ENCODE measurements at regions not wholly inside any gene's neighbourhood (a gene's known extent, or its start where the extent isn't known, plus 50 kb on each side); places are given as distances from the start of the nearest gene placed in this dataset.
A peak's percentile ranks its signal among the peaks of the same experiment; 100 is the strongest.

- in situ Hi-C loops (cut with HindIII; ENCODE audit: extremely low pct_ligation_motif_present, low pct_unique_long_range_greater_than_20kb) (no loop called here), intact Hi-C loops (cut with micrococcal nuclease; ENCODE audit: unreplicated experiment) (no loop called here)
- Histone ChIP-seq H4K20me1 (ENCODE audit: insufficient read depth, low read length) (no peaks in the 10 kb centered on the region), H3K9me3 (ENCODE audit: low read length) (no peaks in the 10 kb centered on the region), H3K4me3 (replicated peaks in 1 of 3; ENCODE audit: insufficient read depth in 1 of 3, low read depth in 2 of 3, low read length in 3 of 3) (no peak overlapping the region), H3K36me3 (replicated peaks in 1 of 2; ENCODE audit: control insufficient read depth in 1 of 2, insufficient read depth in 2 of 2, low read length in 2 of 2) (peaks cover 1 to 5% of the 10 kb centered on the region in 2 experiments; a peak in 2 of 5 replicates), H3K4me1 (ENCODE audit: insufficient read depth, low read length) (no peaks in the 10 kb centered on the region), H2AFZ (ENCODE audit: low read length) (no peak overlapping the region), H3K4me2 (ENCODE audit: low read depth, low read length) (no peak overlapping the region), H3K79me2 (ENCODE audit: insufficient read depth, low read length) (no peaks in the 10 kb centered on the region), H3K27me3 (ENCODE audit: control insufficient read depth in 1 of 2, insufficient read depth in 2 of 2, low read length in 2 of 2) (no peaks in the 10 kb centered on the region), H3K9ac (ENCODE audit: insufficient read depth, low read depth, low read length) (no peak overlapping the region), H3K27ac (ENCODE audit: extremely low read length, insufficient read depth, low read length) (no peak overlapping the region)
- ChIA-PET POLR2A (no interaction called here), CTCF (ENCODE audit: low intra/inter-chr PET ratio, low total read pairs) (interaction anchor here (1.1 kb wide), 1 partner anchor 129 kb away, joined by 3 read pairs; no protein-coding TSS in a partner anchor)
- no peak for FAIRE-seq
- peak; percentile 18 for DNase-seq (ENCODE audit: low spot score)
- peak; percentile 50 for ATAC-seq
- WGBS (ENCODE audit: low lambda C conversion rate): 92% methylated on average over 21 of the region's 28 CpGs
- no TSS peak for BruUV-seq (replicated peaks)
- TF ChIP-seq RFX1 (IDR thresholded peaks at IDR 0.05): no peak
- peak; percentile 33 for TF ChIP-seq AGO2 (optimal IDR thresholded peaks at IDR 0.05; ENCODE audit: low read depth, low read length)
- TF ChIP-seq RAD21 (CRISPR knock-in tag; IDR thresholded peaks at IDR 0.05): peak; percentile 40
- no peak for TF ChIP-seq ZNF496 (CRISPR knock-in tag; IDR thresholded peaks at IDR 0.05; ENCODE audit: insufficient replicate concordance)
- no peak for TF ChIP-seq ATF7-NPFF (CRISPR knock-in tag; IDR thresholded peaks at IDR 0.05; ENCODE audit: low read depth)
- no peak for TF ChIP-seq PHF21A (CRISPR knock-in tag; IDR thresholded peaks at IDR 0.05)
- TF ChIP-seq NFE2 (CRISPR knock-in tag; IDR thresholded peaks at IDR 0.05): no peak
- TF ChIP-seq SALL2 (CRISPR knock-in tag; IDR thresholded peaks at IDR 0.05): no peak
- TF ChIP-seq GABPB1 (CRISPR knock-in tag; IDR thresholded peaks at IDR 0.05): no peak
- TF ChIP-seq ZNF768 (CRISPR knock-in tag; IDR thresholded peaks at IDR 0.05): peak; percentile 21; the same call in 1 of the 2 replicates
- no peak for TF ChIP-seq KDM3A (CRISPR knock-in tag; IDR thresholded peaks at IDR 0.05; ENCODE audit: low read depth)
- no peak for TF ChIP-seq YY1 (IDR thresholded peaks at IDR 0.05; ENCODE audit: insufficient read depth, insufficient replicate concordance, low read depth, low read length)
- peak; percentile 67 for TF ChIP-seq CTCF (CRISPR knock-in tag; IDR thresholded peaks at IDR 0.05)
- no peak for TF ChIP-seq HOXD1 (CRISPR knock-in tag; IDR thresholded peaks at IDR 0.05)
- no peak for TF ChIP-seq ZNF629 (CRISPR knock-in tag; conservative IDR thresholded peaks at IDR 0.05)
- TF ChIP-seq RARA (CRISPR knock-in tag; IDR thresholded peaks at IDR 0.05): no peak
- no peak for TF ChIP-seq SP140L (CRISPR knock-in tag; IDR thresholded peaks at IDR 0.05; ENCODE audit: borderline replicate concordance)
- no peak for TF ChIP-seq ZNF3 (CRISPR knock-in tag; IDR thresholded peaks at IDR 0.05)
- peak; percentile 32; the same call in 1 of the 2 replicates for TF ChIP-seq ZNF687 (CRISPR knock-in tag; IDR thresholded peaks at IDR 0.05)
- peak; percentile 64 for TF ChIP-seq ZBTB38 (CRISPR knock-in tag; IDR thresholded peaks at IDR 0.05)
- no peak for TF ChIP-seq ZNF580 (CRISPR knock-in tag; IDR thresholded peaks at IDR 0.05; ENCODE audit: borderline replicate concordance, low read depth)
These were observed 114.9 kb downstream of the PTPRS start for GRCh38 chr19:5225486-5226345.

All from HepG2 (cell line).